Activated CD4-positive, CD25-positive, alpha-beta regulatory T cell treated with anti-CD3 and anti-CD28 coated beads, Interleukin-2, amount 50 U/mL, for 72 hours (primary cell): ENCODE measurements at regions not wholly inside any gene's neighbourhood (a gene's known extent, or its start where the extent isn't known, plus 50 kb on each side); places are given as distances from the start of the nearest gene placed in this dataset.
"Not testable (repeated sequence)": the region's sequence is repeated elsewhere in the genome, so short reads cannot be mapped to it uniquely, and the experiment has no call there.

ENCODE experiments used
- DNase-seq: peaks from one replicate; pipeline ENCODE4 v3.0.0; 2021

DNA sequence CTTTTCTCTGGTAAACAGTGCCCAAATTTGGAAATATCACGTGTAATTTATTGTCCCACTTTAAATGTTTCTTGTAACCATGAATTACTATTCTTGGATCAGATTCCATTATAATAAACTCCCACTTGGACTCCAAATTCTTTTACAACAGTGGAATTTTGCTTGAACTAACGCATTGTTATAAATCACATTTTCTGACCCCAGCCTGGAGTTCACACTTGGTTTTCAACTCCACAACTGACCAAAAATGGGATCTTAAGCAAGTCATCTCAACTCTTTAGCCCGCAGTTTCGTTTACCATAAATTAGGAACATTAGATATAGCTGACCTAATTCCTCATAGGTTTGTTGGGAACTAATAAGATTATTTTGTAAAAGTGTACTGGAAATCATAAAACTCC lies 336.8 kb upstream of the NCAM1 start:
- no peak for DNase-seq

DNA sequence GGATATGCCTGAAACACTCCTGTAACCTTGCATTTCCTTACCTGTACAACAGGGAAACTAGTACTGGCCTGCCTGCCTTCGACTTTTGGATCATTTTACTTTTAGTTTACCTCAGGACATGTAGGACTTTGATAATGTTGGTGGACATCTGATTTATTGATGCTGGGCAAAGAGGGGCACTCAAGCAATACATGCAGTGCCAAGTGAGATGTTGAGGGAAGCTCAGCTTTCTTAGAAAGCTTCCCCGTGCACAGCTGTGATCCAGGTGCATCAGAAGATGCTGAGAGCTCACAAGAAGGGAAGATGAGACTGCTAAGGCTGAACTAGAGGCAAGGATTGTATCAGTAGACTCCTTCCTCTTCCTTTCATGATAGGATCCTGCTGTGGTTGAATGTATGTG lies 336.2 kb upstream of the NCAM1 start:
- not testable (repeated sequence) for DNase-seq

DNA sequence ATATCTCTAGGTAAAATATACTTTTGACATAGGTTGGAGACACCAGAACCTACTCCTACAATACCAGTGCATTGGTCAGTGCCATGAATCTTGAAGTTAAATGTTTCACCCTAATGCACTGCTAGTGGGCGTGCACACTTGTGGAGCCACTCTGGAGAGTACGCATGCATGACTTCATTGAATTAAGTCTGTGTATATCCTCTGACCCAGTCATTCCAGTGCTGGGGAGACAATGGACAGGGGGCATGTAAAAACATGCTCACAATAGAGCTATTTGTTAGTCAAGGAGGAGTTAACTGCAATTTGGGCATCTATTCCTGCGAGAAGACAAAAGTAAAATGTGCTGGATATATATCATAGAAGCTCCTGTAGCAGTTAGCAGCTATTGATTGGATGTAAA lies 335.4 kb upstream of the NCAM1 start:
- DNase-seq: no peak

DNA sequence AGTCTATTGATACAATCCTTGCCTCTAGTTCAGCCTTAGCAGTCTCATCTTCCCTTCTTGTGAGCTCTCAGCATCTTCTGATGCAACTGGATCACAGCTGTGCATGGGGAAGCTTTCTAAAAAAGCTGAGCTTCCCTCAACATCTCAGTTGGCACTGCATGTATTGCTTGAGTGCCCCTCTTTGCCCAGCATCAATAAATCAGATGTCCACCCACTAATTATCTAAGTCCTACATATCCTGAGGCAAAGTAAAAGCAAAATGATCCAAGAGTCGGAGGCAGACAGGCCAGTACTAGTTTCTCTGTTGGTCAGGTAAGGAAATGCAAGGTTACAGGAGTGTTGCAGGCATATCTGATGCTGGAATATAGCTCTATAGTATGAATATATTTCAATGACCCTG lies 334.5 kb upstream of the NCAM1 start:
- DNase-seq: no peak

DNA sequence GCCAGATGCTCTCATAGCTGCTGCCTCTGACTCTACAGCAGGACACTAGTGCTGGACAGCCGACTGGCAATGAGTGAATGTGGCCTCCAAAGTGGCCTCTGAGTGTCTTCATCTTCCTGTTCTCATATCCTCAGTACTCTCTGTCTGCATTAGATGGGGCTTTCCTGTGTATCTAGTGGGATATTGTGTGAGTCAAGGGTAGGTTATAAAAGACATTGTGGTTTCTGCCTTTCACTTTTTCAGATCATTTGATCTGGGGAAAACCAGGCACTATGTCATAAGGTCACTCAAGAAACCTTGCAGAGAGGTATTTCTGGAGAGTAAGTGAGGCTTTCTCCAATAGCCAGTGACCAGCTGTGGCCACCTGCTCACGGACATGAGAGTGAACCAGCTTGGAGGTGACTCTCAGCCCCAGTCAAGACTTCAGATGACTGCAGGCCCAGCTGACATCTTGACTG lies 333.6 kb upstream of the NCAM1 start:
- no peak for DNase-seq

GRCh38 chr11:112628676-112629075 lies 332.5 kb upstream of the NCAM1 start:
- no peak for DNase-seq

DNA sequence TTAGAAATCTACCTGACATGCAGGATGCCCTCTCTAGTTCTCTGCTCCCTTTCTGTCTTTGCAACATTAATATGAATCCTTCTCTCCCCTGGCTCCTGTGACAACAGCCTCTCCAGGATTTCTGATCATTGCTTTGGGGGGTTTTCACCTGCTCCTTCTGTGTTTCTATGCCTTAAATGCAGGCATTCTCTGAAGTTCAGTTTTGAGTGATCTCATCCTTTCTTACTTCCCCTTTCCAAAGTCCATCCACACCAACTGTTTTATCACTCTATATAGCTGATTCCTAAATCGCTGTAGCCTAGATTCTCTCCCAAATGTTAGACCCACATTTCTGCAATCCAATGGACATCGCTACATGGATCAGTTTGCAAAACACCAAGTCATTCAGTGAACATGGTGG lies 330.7 kb upstream of the NCAM1 start:
- DNase-seq: no peak

DNA sequence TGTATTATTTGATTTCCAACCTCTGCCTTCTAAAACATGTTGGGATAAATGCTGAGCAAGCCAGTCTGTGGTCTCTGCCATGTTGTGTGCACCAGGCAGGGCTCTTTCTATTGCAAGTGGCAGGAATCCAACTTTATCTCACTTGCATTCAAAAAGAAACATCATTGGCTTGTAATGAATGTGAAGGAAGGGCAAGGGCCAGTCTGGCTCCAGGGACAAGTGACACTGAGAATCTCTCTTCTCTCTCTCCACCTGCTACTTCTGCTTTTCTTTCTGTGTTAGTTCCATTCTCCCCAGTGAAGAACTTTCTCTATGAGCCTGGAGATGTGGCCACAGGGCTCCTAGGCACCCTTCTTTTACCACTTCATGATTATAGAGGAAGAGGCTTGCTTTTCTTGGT lies 329.9 kb upstream of the NCAM1 start:
- no peak for DNase-seq

- no peak for DNase-seq
Measured at GRCh38 chr11:112632866-112633505, 328.2 kb upstream of the NCAM1 start.

DNA sequence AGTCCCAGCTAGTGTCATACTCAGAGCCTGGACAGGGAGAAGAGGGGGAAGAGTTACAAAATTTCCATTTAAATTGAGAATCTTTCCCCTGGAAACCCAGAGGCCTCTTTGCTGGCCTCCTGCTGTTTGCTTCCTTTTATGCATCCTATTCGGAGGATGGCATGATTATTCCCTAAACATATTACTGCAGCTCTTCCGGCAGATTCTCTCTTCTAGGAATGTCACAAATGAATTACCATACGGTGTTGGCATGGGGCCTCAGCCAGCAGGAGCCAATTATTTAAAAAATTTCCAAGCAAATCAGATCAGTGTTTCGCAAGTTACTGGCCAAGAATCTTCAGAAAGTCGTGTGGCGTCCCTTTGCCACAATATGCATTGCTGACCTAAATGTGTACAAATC lies 326.7 kb upstream of the NCAM1 start:
- no peak for DNase-seq

- DNase-seq: no peak
Measured at GRCh38 chr11:112634995-112635737, 326.1 kb upstream of the NCAM1 start.

DNA sequence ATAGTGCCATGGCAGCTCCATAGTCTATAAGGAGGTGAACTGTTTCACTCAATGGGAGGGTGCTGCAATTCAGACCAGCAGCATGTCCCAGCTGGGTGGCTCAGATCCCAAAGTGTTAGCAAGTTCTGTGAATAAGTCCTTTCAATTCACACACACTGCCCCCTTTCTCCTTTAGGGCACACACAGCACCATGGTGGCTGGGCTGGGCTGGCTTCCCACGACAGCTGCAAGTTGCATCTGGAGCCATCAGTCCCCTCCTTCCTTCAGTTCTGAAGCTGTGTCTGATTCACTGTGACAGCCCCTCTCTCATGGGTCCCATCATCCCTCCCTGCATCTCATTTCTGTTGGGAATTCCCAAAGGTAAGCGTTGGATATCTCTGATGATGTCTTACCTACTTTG lies 324.1 kb upstream of the NCAM1 start:
- DNase-seq: no peak

GRCh38 chr11:112637876-112638275 lies 323.3 kb upstream of the NCAM1 start:
- no peak for DNase-seq

- no peak for DNase-seq
Measured at GRCh38 chr11:112639469-112639868, 321.8 kb upstream of the NCAM1 start.

GRCh38 chr11:112643416-112643815 lies 317.8 kb upstream of the NCAM1 start:
- no peak for DNase-seq

- no peak for DNase-seq
Measured at GRCh38 chr11:112644410-112645131, 316.6 kb upstream of the NCAM1 start.

DNA sequence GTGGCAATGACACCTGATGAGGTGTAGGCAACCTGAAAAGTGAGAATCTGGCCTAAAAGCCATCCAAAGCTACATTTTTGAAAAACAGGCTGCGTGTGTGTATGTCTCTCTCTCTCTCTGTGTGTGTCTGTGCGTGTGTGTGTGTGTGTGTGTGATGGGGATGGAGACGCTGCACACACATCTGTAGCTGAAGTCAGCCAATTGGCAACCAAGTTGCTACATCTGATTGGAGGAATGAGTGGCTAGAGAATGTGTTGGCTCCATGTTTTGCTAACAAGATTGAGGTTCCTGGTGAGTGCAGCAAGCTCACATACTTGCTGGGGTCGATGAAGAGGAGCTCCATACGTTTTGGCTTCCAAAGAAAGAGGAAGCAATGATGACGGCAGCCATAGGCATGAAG lies 311.4 kb upstream of the NCAM1 start:
- no peak for DNase-seq

DNA sequence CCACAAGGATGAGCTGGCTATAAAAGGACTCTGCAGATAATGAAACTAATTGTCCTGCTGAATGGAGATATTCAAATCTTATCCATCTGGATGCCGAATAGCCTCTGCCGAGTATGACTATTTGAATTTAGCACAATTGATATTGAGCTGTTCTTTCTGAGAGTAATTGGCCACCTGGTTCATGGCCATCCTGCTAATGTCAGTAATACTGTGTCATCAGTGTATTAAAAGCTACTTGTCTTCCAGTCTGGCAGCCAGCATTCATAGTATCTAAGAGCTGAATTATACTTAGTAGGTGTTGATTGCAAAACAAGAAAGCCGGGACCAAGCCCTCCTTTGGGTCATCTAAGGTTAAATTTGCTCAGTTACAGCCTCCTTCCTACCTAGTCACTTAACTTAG lies 310.7 kb upstream of the NCAM1 start:
- no peak for DNase-seq

- no peak for DNase-seq
Measured at GRCh38 chr11:112651386-112651785, 309.8 kb upstream of the NCAM1 start.

DNA sequence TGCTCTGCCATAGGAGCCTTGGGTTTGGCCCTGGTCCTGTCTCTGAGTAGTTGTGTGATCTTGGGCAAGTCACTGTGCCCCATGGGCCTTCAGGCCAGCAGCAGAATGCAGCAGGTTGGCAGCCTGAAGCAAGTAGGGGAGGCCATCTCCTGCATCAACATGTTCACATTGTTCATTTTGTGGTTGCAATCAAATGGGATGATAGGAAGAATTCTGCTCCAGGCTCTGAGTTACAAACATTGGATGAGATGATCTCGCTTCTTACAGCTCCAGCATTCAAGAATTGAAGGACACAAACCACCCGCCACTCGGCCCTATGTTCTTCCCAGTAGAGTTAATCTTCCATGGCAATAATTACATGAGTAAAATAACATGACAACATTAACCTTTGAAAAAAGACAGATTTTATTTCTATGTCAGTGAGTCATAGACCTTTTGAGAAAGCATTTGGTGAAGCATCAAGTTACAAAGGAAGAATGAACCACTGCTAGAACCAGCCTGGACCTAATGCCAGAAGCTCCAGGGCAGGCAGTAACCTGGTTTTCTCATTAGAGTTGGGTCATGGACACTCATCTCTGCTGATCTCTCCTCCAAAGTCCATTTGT lies 308.3 kb upstream of the NCAM1 start:
- no peak for DNase-seq

DNA sequence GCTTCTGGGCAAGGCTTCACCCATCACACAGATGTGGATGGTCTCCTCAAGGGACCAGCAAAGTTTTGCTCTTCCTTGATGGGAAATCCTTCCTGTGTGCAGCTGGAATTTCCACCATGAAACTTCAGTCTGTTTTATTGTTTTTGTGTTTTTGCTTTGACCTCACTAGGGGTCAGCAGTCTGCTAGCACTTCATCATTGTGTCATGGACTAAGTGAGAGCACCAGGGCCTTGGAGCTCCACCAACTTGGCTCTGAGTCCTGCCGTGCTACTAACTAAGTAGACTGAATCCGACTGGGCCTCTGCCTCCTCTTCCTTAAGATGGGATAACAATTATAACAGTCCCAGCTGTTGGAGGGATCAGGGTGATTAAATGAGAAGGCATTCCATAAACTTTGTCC lies 305.8 kb upstream of the NCAM1 start:
- DNase-seq: no peak

DNA sequence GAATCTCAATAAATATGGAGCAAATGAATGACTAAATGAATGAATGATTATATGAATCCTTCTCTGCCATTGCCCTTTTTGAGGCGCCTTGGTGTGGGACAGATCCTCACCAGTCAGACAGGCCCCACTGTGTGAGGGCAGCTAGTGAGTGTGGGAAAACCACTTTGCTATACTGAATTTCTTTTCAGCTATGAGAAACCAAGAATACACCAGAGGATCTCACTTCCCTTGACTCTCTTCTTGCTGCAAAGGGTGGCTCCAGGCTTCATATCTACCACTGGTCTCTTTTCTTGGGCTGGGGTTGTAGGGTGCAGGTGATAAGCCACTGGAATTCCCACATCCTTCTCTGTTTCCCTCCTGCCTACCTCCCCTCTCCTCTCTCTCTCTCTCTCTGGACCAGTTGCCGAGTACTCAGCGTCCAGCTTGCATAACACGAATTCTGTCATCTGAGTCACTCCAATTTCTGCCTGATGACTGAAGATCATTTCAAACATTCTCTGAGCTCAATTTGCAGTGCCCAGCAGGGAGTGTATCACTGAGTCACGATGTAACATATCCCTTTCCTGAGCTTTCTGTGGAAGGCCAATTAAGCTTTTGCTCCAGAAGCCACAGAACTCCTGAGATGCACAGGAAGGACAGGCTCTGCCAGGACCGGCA lies 304.3 kb upstream of the NCAM1 start:
- no peak for DNase-seq

- DNase-seq: no peak
Measured at GRCh38 chr11:112658431-112658878, 302.8 kb upstream of the NCAM1 start.
